Esophagus muscularis mucosa (tissue), 4 donors: ENCODE measurements at regions not wholly inside any gene's neighbourhood (a gene's known extent, or its start where the extent isn't known, plus 50 kb on each side); places are given as distances from the start of the nearest gene placed in this dataset.

Source experiments
- CTCF ChIP-seq, 3 experiments: fragments of 200-600 bp in 2 of 3; fragments of 450-650 bp in 1 of 3; sonication (generic) in 2 of 3; IDR thresholded peaks; one replicate each; pipeline ENCODE4 v1.5.1; 2017 to 2019; ENCODE audit warnings: antibody characterized with exemption in 3 of 3, mild to moderate bottlenecking in 2 of 3, moderate library complexity in 1 of 3
- EP300 ChIP-seq: sonication (generic); formaldehyde crosslinking; IDR thresholded peaks from one replicate; pipeline ENCODE4 v1.6.1; 2017; ENCODE audit warnings: antibody characterized with exemption
- POLR2AphosphoS5 ChIP-seq, 2 donors: sonication (generic); formaldehyde crosslinking; IDR thresholded peaks; one replicate each; pipeline ENCODE4 v1.6.1; 2017; ENCODE audit warnings: antibody characterized with exemption in 2 of 2

DNA sequence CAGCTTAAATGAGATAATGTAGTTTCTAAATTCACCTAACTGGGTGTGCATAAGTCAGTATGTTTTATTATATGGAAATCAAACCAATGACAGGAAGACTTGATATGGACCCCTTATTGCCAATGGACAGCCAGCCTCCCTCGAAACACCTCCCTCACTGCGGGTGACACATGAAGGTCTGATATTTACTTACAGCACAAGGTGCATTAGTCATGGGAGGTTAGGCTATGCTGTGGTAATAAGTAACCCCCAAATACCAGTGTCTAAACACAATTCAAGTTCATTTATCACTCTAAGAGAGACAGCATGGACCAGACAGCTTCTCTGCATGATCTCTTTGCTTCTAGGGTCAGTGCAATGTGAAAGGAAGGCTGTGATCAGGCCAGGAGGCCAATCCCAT lies 126.0 kb upstream of the KCNJ6 start:
- no peak for TF ChIP-seq CTCF (IDR thresholded peaks at IDR 0.05)
- no peak for TF ChIP-seq EP300
- TF ChIP-seq POLR2AphosphoS5 (IDR thresholded peaks at IDR 0.05), result no peak
